Retina (tissue), 1 donor: ENCODE measurements at regions not wholly inside any gene's neighbourhood (a gene's known extent, or its start where the extent isn't known, plus 50 kb on each side); places are given as distances from the start of the nearest gene placed in this dataset.
"Not testable (repeated sequence)": the region's sequence is repeated elsewhere in the genome, so short reads cannot be mapped to it uniquely, and the experiment has no call there.

Experiments used
- DNase-seq: peaks from one replicate; pipeline ENCODE4 v3.0.0-alpha.2; 2016

GRCh38 chr7:79615871-79616640 lies 162.6 kb upstream of the MAGI2 start:
- DNase-seq: no peak

- DNase-seq: no peak
Measured at GRCh38 chr7:79615466-79615865, 162.0 kb upstream of the MAGI2 start.

- no peak for DNase-seq
Measured at GRCh38 chr7:79612903-79613302, 159.4 kb upstream of the MAGI2 start.

- DNase-seq: no peak
Measured at GRCh38 chr7:79612022-79612421, 158.6 kb upstream of the MAGI2 start.

GRCh38 chr7:79610748-79611304 lies 157.4 kb upstream of the MAGI2 start:
- DNase-seq: peak; percentile 15

GRCh38 chr7:79610313-79610712 lies 156.8 kb upstream of the MAGI2 start:
- DNase-seq: no peak

- no peak for DNase-seq
Measured at GRCh38 chr7:79608005-79608404, 154.5 kb upstream of the MAGI2 start.

- no peak for DNase-seq
Measured at GRCh38 chr7:79604841-79605240, 151.4 kb upstream of the MAGI2 start.

- DNase-seq: no peak
Measured at GRCh38 chr7:79598351-79598750, 144.9 kb upstream of the MAGI2 start.

- DNase-seq: not testable (repeated sequence)
Measured at GRCh38 chr7:79594671-79595070, 141.2 kb upstream of the MAGI2 start.

GRCh38 chr7:79593866-79594301 lies 140.4 kb upstream of the MAGI2 start:
- no peak for DNase-seq

GRCh38 chr7:79590916-79591623 lies 137.6 kb upstream of the MAGI2 start:
- no peak for DNase-seq

GRCh38 chr7:79590391-79590790 lies 136.9 kb upstream of the MAGI2 start:
- DNase-seq: no peak

- DNase-seq: no peak
Measured at GRCh38 chr7:79570903-79571302, 117.4 kb upstream of the MAGI2 start.

- DNase-seq: no peak
Measured at GRCh38 chr7:79563821-79564522, 110.5 kb upstream of the MAGI2 start.

GRCh38 chr7:79555571-79555970 lies 102.1 kb upstream of the MAGI2 start:
- DNase-seq: no peak

GRCh38 chr7:79553811-79554555 lies 100.5 kb upstream of the MAGI2 start:
- no peak for DNase-seq

- DNase-seq: no peak
Measured at GRCh38 chr7:79552463-79552862, 99.0 kb upstream of the MAGI2 start.

GRCh38 chr7:79548727-79549126 lies 95.3 kb upstream of the MAGI2 start:
- no peak for DNase-seq

- DNase-seq: no peak
Measured at GRCh38 chr7:79547132-79547531, 93.7 kb upstream of the MAGI2 start.

GRCh38 chr7:79540592-79540991 lies 87.1 kb upstream of the MAGI2 start:
- DNase-seq: no peak

- DNase-seq: no peak
Measured at GRCh38 chr7:79534128-79534527, 80.7 kb upstream of the MAGI2 start.
